GM06990 (cell line): ENCODE measurements at regions not wholly inside any gene's neighbourhood (a gene's known extent, or its start where the extent isn't known, plus 50 kb on each side); places are given as distances from the start of the nearest gene placed in this dataset.

Source experiments
- DNase-seq: peaks from one replicate; pipeline ENCODE4 v3.0.0-alpha.2; 2011; ENCODE audit not compliant: insufficient read length; ENCODE audit errors: extremely low read depth
- H3K27me3 ChIP-seq: replicated peaks from 2 replicates; pipeline ENCODE4 v1.6.0; 2011; ENCODE audit warnings: low read length; ENCODE audit not compliant: control insufficient read depth, insufficient read depth
- H3K36me3 ChIP-seq: 2 replicates; pipeline ENCODE4 v1.5.1; 2011; ENCODE audit warnings: low read length; ENCODE audit not compliant: control insufficient read depth, insufficient read depth
- H3K4me3 ChIP-seq: replicated peaks from 2 replicates; pipeline ENCODE4 v1.5.1; 2011; ENCODE audit warnings: low read depth, mild to moderate bottlenecking, control low read depth, low read length
- TF ChIP-seq, protein P1 (sequence below): IDR thresholded peaks from 2 replicates; pipeline ENCODE4 v1.5.1; 2011; ENCODE audit warnings: low read length, control low read depth, mild to moderate bottlenecking, inconsistent platforms; ENCODE audit not compliant: insufficient read depth, poor library complexity, severe bottlenecking

DNA sequence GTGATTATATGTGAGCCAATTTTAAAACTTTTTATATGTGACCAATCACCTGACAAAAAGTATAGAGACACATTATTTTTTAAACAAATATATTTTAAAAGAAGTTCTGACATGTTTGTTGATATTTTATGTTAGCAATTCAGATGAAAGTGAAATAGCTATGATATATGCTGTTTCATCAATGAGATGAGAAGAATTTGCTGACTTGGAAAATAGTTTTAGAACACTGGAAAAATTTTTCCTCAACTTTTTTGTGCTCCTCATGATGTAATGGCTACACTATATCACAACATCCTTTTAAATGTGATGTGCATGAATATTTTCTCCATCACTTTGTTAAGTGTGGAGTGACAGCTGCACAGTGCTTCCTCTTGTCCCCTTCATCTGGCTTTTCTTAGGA, 434.0 kb downstream of the PLCL1 start:
- no peaks in the 10 kb centered on the region for H3K27me3 ChIP-seq
- no peaks in the 10 kb centered on the region for H3K36me3 ChIP-seq
- TF ChIP-seq, protein P1, sequence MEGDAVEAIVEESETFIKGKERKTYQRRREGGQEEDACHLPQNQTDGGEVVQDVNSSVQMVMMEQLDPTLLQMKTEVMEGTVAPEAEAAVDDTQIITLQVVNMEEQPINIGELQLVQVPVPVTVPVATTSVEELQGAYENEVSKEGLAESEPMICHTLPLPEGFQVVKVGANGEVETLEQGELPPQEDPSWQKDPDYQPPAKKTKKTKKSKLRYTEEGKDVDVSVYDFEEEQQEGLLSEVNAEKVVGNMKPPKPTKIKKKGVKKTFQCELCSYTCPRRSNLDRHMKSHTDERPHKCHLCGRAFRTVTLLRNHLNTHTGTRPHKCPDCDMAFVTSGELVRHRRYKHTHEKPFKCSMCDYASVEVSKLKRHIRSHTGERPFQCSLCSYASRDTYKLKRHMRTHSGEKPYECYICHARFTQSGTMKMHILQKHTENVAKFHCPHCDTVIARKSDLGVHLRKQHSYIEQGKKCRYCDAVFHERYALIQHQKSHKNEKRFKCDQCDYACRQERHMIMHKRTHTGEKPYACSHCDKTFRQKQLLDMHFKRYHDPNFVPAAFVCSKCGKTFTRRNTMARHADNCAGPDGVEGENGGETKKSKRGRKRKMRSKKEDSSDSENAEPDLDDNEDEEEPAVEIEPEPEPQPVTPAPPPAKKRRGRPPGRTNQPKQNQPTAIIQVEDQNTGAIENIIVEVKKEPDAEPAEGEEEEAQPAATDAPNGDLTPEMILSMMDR, result no peak
- DNase-seq, result no peak
- H3K4me3 ChIP-seq, result no peak overlapping the region

DNA sequence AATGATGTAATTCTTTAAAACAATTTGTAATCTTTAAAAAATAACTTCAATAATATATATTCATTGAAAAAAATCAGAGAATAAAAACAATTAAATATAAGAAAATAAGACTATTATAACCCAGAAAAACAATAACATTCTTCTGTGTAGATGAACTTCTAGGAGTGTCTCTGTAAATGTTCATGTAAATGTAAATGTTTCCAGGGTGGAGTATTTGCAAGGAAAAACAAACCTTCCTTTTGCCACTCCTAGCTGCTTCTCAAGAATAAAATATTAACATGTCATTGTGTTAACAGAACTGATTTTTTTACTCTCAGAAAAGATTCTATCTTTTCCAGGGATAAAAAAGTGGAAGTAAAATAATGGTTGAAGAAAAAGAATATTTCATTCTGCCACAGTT, 431.9 kb downstream of the PLCL1 start:
- TF ChIP-seq, protein P1, result no peak
- H3K4me3 ChIP-seq, result no peak overlapping the region
- H3K27me3 ChIP-seq, result no peaks in the 10 kb centered on the region
- DNase-seq, result no peak
- H3K36me3 ChIP-seq, result no peaks in the 10 kb centered on the region

DNA sequence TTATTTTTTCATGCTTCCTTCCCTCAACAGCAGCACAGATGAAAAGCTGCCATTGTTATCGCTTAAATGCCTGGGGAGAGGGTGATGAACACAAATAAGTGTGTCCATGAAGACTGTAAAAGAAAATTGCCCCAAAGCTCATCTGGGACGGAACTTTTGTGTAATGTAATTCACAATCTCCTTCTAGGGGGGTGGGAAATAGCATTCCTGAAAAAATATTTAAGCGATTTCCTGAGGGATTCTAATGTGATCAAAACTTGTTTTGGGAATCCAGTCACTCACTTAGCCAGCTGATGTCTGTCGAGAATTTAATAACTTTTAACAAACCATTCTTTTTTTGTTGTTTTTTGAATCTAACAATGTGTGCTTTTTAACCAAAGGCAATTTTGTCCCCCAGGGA, 427.9 kb downstream of the PLCL1 start:
- H3K4me3 ChIP-seq, result no peak overlapping the region
- no peaks in the 10 kb centered on the region for H3K27me3 ChIP-seq
- no peaks in the 10 kb centered on the region for H3K36me3 ChIP-seq
- no peak for DNase-seq
- TF ChIP-seq, protein P1, result no peak

DNA sequence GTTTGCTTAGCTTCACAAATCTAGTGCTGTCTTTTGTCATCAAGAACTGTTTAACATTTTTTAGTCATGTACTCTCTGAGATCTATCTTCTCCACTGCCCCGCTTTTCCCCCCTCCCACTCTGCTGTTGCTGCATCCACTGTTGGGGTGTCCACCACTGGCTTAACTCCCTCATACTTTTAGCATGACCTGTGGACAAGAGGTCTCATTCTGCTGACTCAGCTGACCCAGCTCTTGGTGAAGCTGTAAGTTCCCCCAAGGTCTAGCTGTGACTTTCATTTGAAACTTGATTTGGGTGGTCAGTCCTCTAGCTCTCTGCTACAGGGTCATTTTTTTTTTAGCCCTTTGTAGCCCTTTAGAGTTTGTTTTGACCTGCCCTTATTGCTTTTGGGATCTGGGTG, 427.2 kb downstream of the PLCL1 start:
- TF ChIP-seq, protein P1, result no peak
- no peak for DNase-seq
- Histone ChIP-seq H3K36me3 (no peaks in the 10 kb centered on the region), H3K4me3 (no peak overlapping the region), H3K27me3 (no peaks in the 10 kb centered on the region)

DNA sequence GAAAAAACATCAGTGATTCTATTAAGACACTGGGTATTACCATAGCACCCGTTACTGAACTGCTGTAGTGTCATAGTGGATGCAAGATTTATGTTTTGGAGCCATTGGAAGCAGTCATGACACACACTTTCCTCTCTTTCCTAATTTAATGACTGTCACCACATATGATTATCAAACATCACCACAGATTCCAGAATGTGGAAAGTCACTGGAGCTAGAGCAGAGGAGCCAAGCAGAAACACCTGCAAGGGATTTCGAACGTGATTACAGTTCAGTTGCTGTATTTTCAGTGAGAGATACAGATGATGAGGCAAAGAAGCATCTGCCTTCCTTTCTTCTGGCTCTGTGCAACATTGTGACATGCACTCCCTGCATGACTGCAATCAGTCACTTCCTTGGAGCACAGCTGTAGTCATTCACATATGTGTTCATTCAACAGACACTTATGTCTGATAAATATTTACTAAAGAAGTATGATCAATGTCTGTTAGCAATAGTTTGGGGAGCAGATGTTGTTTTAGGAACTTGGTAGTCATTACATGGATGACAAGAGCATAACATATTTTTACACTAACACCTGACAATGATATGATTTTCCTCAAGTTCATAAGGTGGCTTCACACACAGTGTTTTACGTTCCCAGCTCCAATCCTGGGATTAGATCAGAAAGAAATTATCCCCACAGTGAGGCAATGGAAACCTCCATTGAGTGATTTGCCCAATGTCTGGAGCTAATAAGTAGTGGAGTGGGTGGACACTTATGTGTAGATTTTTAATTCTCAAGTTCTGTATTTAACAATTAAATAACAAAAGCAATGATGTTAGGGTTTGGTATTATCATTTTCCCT, 416.6 kb downstream of the PLCL1 start:
- TF ChIP-seq, protein P1, result no peak
- DNase-seq, result no peak
- H3K4me3 ChIP-seq, result no peak overlapping the region
- H3K36me3 ChIP-seq, result no peaks in the 10 kb centered on the region
- no peaks in the 10 kb centered on the region for H3K27me3 ChIP-seq
